ENCODE measurements at regions not wholly inside any gene's neighbourhood (a gene's known extent, or its start where the extent isn't known, plus 50 kb on each side); places are given as distances from the start of the nearest gene placed in this dataset.
A peak's percentile ranks its signal among the peaks of the same experiment; 100 is the strongest.

GRCh38 chr5:34564710-34565235, 91.4 kb upstream of the RAI14 start:
- Histone ChIP-seq H3K4me3 (no peak overlapping the region), H3K4me2 (no peak overlapping the region), H3K27me3 (ENCODE audit: insufficient read depth) (no peaks in the 10 kb centered on the region), H3K79me2 (replicated peaks; ENCODE audit: insufficient read depth) (no peaks in the 10 kb centered on the region), H4K20me1 (replicated peaks; ENCODE audit: insufficient read depth) (no peaks in the 10 kb centered on the region), H3K27ac (ENCODE audit: low read depth) (no peak overlapping the region), H3K4me1 (ENCODE audit: insufficient read depth) (peaks cover 10% of the 10 kb centered on the region; the same call in 1 of the 2 replicates), H3F3A (replicated peaks; ENCODE audit: low read depth) (no peaks in the 10 kb centered on the region), H2AFZ (peak overlapping the region; percentile 99), H3K9me2 (ENCODE audit: insufficient read depth) (0 out of 2 replicates have a peak, but pooled peaks cover 13% of the 10 kb centered on the region), H3K36me3 (ENCODE audit: insufficient read depth) (no peaks in the 10 kb centered on the region)
- Mint-ChIP-seq H3K4me3 (no peak overlapping the region), H3K27me3 (ENCODE audit: insufficient read depth, low read depth, poor library complexity) (peaks cover 3% of the 10 kb centered on the region), H3K36me3 (ENCODE audit: low read depth) (no peaks in the 10 kb centered on the region), H3K4me1 (peaks cover 9% of the 10 kb centered on the region), H3K9me3 (no peaks in the 10 kb centered on the region), H3K27ac (no peak overlapping the region)
- TF ChIP-seq ZNF462 (CRISPR knock-in tag; IDR thresholded peaks at IDR 0.05): no peak
- TF ChIP-seq EZH2phosphoT487 (IDR thresholded peaks at IDR 0.05; ENCODE audit: unreplicated experiment): no peak
- no peak for TF ChIP-seq POLR2AphosphoS5 (IDR thresholded peaks at IDR 0.05; ENCODE audit: low read depth)
- no peak for TF ChIP-seq JUNB (IDR thresholded peaks at IDR 0.05; ENCODE audit: unreplicated experiment)
- TF ChIP-seq EZH2 (IDR thresholded peaks at IDR 0.05; ENCODE audit: low read depth, unreplicated experiment): no peak
- TF ChIP-seq CTCF (conservative IDR thresholded peaks at IDR 0.05; ENCODE audit: low read depth in 2 of 2): no peak
- TF ChIP-seq STAT1 (IDR thresholded peaks at IDR 0.05; ENCODE audit: unreplicated experiment): no peak
- TF ChIP-seq ZNF114 (CRISPR knock-in tag; IDR thresholded peaks at IDR 0.05): no peak
- TF ChIP-seq CREB1 (CRISPR knock-in tag; IDR thresholded peaks at IDR 0.05; ENCODE audit: low read depth): no peak
- TF ChIP-seq REST (IDR thresholded peaks at IDR 0.05; ENCODE audit: unreplicated experiment): no peak
- no peak for TF ChIP-seq NANOG (IDR thresholded peaks at IDR 0.05; ENCODE audit: borderline replicate concordance)
- TF ChIP-seq ZNF331 (CRISPR knock-in tag; IDR thresholded peaks at IDR 0.05; ENCODE audit: low read depth): no peak
- no peak for TF ChIP-seq ETS1 (IDR thresholded peaks at IDR 0.05)
- DNase-seq (ENCODE audit: low spot score): no peak
- ATAC-seq: peak; percentile 55

All from GM23338 (cell line).